HepG2 (cell line): ENCODE measurements at regions not wholly inside any gene's neighbourhood (a gene's known extent, or its start where the extent isn't known, plus 50 kb on each side); places are given as distances from the start of the nearest gene placed in this dataset.

Source experiments
- ATAC-seq: fragments of 200-7000 bp; cut with Tn5 transposase; 3 replicates; pipeline ENCODE4 v1.9.1; 2020; ENCODE audit warnings: mild to moderate bottlenecking, moderate library complexity
- BruUV-seq: library from RNA; stranded (reverse); fragments of 400-500 nt; replicated peaks from 2 replicates; lab custom pipeline; 2021; lab: Mats Ljungman, UMichigan
- CTCF ChIA-PET: fragments of 300-600 bp; formaldehyde crosslinking; extraction: SDS; loops from one replicate; lab custom pipeline; 2021; ENCODE audit warnings: low total read pairs, inconsistent platforms, low intra/inter-chr PET ratio; lab: Yijun Ruan, JAX
- POLR2A ChIA-PET: fragments of 350-600 bp; sonication (Branson Sonifier 250); formaldehyde crosslinking; loops from one replicate; lab custom pipeline; 2020; ENCODE audit warnings: antibody characterized with exemption, inconsistent platforms; lab: Yijun Ruan, JAX
- DNase-seq: peaks from one replicate; pipeline ENCODE4 v3.0.0-alpha.2; 2015; ENCODE audit warnings: low spot score
- FAIRE-seq: peaks from 3 replicates; lab custom pipeline; 2011; peaks lifted over from hg19 to GRCh38; lab: Jason Lieb, UNC
- H2AFZ ChIP-seq: one replicate; pipeline ENCODE4 v1.6.1; 2011; ENCODE audit warnings: low read length, inconsistent platforms
- H3K27ac ChIP-seq: fragments of 300-600 bp; 3 replicates; pipeline ENCODE4 v1.8.0; 2011; ENCODE audit warnings: mixed run types, mild to moderate bottlenecking, mixed read lengths, low read length, inconsistent platforms; ENCODE audit not compliant: insufficient read depth; ENCODE audit errors: extremely low read length
- H3K27me3 ChIP-seq, 2 experiments: fragments of 200-600 bp in 1 of 2; 2 replicates in 1 of 2; 3 replicates in 1 of 2; pipeline versions ENCODE4 v1.6.0 to v1.8.0; 2011; ENCODE audit warnings: low read length in 2 of 2, mild to moderate bottlenecking in 2 of 2, moderate library complexity in 2 of 2, inconsistent platforms in 1 of 2; ENCODE audit not compliant: insufficient read depth in 2 of 2, control insufficient read depth in 1 of 2
- H3K36me3 ChIP-seq, 2 experiments: fragments of 200-600 bp in 1 of 2; replicated peaks in 1 of 2; 2 replicates in 1 of 2; 3 replicates in 1 of 2; pipeline versions ENCODE4 v1.5.1 to v1.8.0; 2011; ENCODE audit warnings: low read length in 2 of 2, inconsistent platforms in 1 of 2; ENCODE audit not compliant: insufficient read depth in 2 of 2, control insufficient read depth in 1 of 2
- H3K4me1 ChIP-seq: 2 replicates; pipeline ENCODE4 v1.5.1; 2012; ENCODE audit warnings: low read length, inconsistent platforms; ENCODE audit not compliant: insufficient read depth
- H3K4me2 ChIP-seq: 2 replicates; pipeline ENCODE4 v1.6.0; 2011; ENCODE audit warnings: low read depth, low read length, inconsistent platforms
- H3K4me3 ChIP-seq, 3 experiments: fragments of 200-600 bp in 1 of 3; sonication (generic), shearing (Covaris generic) in 1 of 3; replicated peaks in 1 of 3; 2 replicates each; pipeline ENCODE4 v1.5.1; 2011 to 2016; ENCODE audit warnings: low read length in 3 of 3, inconsistent platforms in 2 of 3, low read depth in 2 of 3, mild to moderate bottlenecking in 2 of 3, control low read depth in 1 of 3, mixed read lengths in 1 of 3; ENCODE audit not compliant: insufficient read depth in 1 of 3
- H3K79me2 ChIP-seq: one replicate; pipeline ENCODE4 v1.6.1; 2011; ENCODE audit warnings: low read length, inconsistent platforms; ENCODE audit not compliant: insufficient read depth
- H3K9ac ChIP-seq: 2 replicates; pipeline ENCODE4 v1.6.0; 2011; ENCODE audit warnings: mild to moderate bottlenecking, low read depth, low read length, inconsistent platforms; ENCODE audit not compliant: insufficient read depth
- H3K9me3 ChIP-seq: 2 replicates; pipeline ENCODE4 v1.5.1; 2012; ENCODE audit warnings: mild to moderate bottlenecking, low read length
- H4K20me1 ChIP-seq: 2 replicates; pipeline ENCODE4 v1.6.0; 2011; ENCODE audit warnings: inconsistent platforms, mild to moderate bottlenecking, low read length, moderate library complexity; ENCODE audit not compliant: insufficient read depth
- DR1 ChIP-seq: sonication (generic); formaldehyde crosslinking; IDR thresholded peaks from 2 replicates; pipeline ENCODE4 v1.8.0; 2021; ENCODE audit warnings: mild to moderate bottlenecking, missing genetic modification reagents, inconsistent platforms
- HDAC2 ChIP-seq: sonication (generic); formaldehyde crosslinking; IDR thresholded peaks from 2 replicates; pipeline ENCODE4 v1.4.0; 2020; ENCODE audit warnings: missing genetic modification reagents
- HOXA5 ChIP-seq: sonication (generic); formaldehyde crosslinking; IDR thresholded peaks from 2 replicates; pipeline ENCODE4 v1.4.0; 2020; ENCODE audit warnings: missing genetic modification reagents
- SIN3B ChIP-seq: fragments of 150-350 bp; IDR thresholded peaks from 2 replicates; pipeline ENCODE4 v1.6.1; 2014; ENCODE audit warnings: low read length
- SP140L ChIP-seq: sonication (generic); formaldehyde crosslinking; IDR thresholded peaks from 2 replicates; pipeline ENCODE4 v1.4.0; 2020; ENCODE audit warnings: missing genetic modification reagents, borderline replicate concordance
- ZFX ChIP-seq: sonication (generic); formaldehyde crosslinking; IDR thresholded peaks from 2 replicates; pipeline ENCODE4 v1.4.0; 2020; ENCODE audit warnings: mild to moderate bottlenecking, low read depth, missing genetic modification reagents, moderate library complexity
- ZMYM4 ChIP-seq: sonication (generic); formaldehyde crosslinking; IDR thresholded peaks from 2 replicates; pipeline ENCODE4 v1.8.1; 2023; ENCODE audit warnings: mild to moderate bottlenecking, missing genetic modification reagents
- ZNF20 ChIP-seq: sonication (generic); formaldehyde crosslinking; IDR thresholded peaks from 2 replicates; pipeline ENCODE4 v1.4.0; 2020; ENCODE audit warnings: mild to moderate bottlenecking, moderate library complexity, missing genetic modification reagents
- ZNF224 ChIP-seq: sonication (generic); formaldehyde crosslinking; IDR thresholded peaks from 2 replicates; pipeline ENCODE4 v1.5.0; 2020; ENCODE audit warnings: mild to moderate bottlenecking, missing genetic modification reagents
- ZNF33A ChIP-seq: sonication (generic); formaldehyde crosslinking; IDR thresholded peaks from 2 replicates; pipeline ENCODE4 v1.5.1; 2020; ENCODE audit warnings: missing genetic modification reagents, mild to moderate bottlenecking, moderate library complexity, borderline replicate concordance
- ZNF550 ChIP-seq: sonication (generic); formaldehyde crosslinking; IDR thresholded peaks from 2 replicates; pipeline ENCODE4 v1.4.0; 2020; ENCODE audit warnings: mild to moderate bottlenecking, missing genetic modification reagents, borderline replicate concordance
- ZNF746 ChIP-seq: sonication (generic); formaldehyde crosslinking; IDR thresholded peaks from 2 replicates; pipeline ENCODE4 v1.8.0; 2022; ENCODE audit warnings: mild to moderate bottlenecking, missing genetic modification reagents
- ZNF878 ChIP-seq: sonication (generic); formaldehyde crosslinking; IDR thresholded peaks from 2 replicates; pipeline ENCODE4 v1.8.1; 2023; ENCODE audit warnings: mild to moderate bottlenecking, missing genetic modification reagents, moderate library complexity
- WGBS: methylation state at CpG from one replicate; pipeline ENCODE4 v1.1.6; 2017; ENCODE audit warnings: low lambda C conversion rate; 5-methylcytosine and 5-hydroxymethylcytosine counted together
- in situ Hi-C: cut with HindIII; loops from 2 replicates; pipeline ENCODE4 v1.10.0; 2017; ENCODE audit warnings: low pct_unique_long_range_greater_than_20kb; ENCODE audit not compliant: extremely low pct_ligation_motif_present
- intact Hi-C: fragments of 100-400 bp; cut with micrococcal nuclease; formaldehyde crosslinking; loops from one replicate; pipeline ENCODE4 v1.10.0; 2022; ENCODE audit not compliant: unreplicated experiment
- TF ChIP-seq, protein P1 (sequence below): sonication (generic); formaldehyde crosslinking; IDR thresholded peaks from 2 replicates; pipeline ENCODE4 v1.5.1; 2020; ENCODE audit warnings: mild to moderate bottlenecking, missing genetic modification reagents, moderate library complexity
- TF ChIP-seq, protein P2 (sequence below): sonication (generic); formaldehyde crosslinking; IDR thresholded peaks from 2 replicates; pipeline ENCODE4 v1.9.0; 2021; ENCODE audit warnings: mild to moderate bottlenecking, missing genetic modification reagents

DNA sequence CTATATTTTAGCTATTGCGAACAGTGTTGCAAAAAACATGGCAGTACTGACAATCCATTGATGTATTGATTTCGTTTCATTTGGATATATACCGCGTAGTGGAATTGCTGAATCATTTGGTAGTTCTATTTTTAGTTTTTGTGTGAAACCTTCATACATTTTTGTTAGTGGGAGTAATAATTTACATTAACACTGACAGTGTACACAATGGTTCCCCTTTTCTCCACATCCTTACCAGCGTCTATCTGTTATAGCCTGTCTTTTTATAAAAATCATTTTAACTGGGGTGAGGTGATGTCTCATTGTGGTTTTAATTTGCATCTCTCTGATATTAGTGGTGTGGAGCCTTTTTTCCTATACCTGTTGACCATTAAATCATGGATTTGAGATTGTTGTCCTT, 392.4 kb upstream of the ALCAM start:
- Histone ChIP-seq H3K9ac (no peak overlapping the region), H3K4me1 (no peaks in the 10 kb centered on the region)
- DNase-seq: no peak
- TF ChIP-seq HOXA5 (no peak), DR1 (CRISPR knock-in tag) (no peak), ZNF20 (CRISPR knock-in tag) (no peak), ZNF878 (CRISPR knock-in tag) (no peak), ZMYM4 (CRISPR knock-in tag) (no peak), ZNF550 (CRISPR knock-in tag) (no peak), ZNF33A (CRISPR knock-in tag) (no peak), ZNF224 (CRISPR knock-in tag) (no peak), ZFX (CRISPR knock-in tag) (no peak), HDAC2 (CRISPR knock-in tag) (no peak), SIN3B (no peak), ZNF746 (no peak), SP140L (CRISPR knock-in tag) (no peak)
- TF ChIP-seq, protein P1, sequence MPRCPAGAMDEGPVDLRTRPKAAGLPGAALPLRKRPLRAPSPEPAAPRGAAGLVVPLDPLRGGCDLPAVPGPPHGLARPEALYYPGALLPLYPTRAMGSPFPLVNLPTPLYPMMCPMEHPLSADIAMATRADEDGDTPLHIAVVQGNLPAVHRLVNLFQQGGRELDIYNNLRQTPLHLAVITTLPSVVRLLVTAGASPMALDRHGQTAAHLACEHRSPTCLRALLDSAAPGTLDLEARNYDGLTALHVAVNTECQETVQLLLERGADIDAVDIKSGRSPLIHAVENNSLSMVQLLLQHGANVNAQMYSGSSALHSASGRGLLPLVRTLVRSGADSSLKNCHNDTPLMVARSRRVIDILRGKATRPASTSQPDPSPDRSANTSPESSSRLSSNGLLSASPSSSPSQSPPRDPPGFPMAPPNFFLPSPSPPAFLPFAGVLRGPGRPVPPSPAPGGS (CRISPR knock-in tag): no peak
- TF ChIP-seq, protein P2, sequence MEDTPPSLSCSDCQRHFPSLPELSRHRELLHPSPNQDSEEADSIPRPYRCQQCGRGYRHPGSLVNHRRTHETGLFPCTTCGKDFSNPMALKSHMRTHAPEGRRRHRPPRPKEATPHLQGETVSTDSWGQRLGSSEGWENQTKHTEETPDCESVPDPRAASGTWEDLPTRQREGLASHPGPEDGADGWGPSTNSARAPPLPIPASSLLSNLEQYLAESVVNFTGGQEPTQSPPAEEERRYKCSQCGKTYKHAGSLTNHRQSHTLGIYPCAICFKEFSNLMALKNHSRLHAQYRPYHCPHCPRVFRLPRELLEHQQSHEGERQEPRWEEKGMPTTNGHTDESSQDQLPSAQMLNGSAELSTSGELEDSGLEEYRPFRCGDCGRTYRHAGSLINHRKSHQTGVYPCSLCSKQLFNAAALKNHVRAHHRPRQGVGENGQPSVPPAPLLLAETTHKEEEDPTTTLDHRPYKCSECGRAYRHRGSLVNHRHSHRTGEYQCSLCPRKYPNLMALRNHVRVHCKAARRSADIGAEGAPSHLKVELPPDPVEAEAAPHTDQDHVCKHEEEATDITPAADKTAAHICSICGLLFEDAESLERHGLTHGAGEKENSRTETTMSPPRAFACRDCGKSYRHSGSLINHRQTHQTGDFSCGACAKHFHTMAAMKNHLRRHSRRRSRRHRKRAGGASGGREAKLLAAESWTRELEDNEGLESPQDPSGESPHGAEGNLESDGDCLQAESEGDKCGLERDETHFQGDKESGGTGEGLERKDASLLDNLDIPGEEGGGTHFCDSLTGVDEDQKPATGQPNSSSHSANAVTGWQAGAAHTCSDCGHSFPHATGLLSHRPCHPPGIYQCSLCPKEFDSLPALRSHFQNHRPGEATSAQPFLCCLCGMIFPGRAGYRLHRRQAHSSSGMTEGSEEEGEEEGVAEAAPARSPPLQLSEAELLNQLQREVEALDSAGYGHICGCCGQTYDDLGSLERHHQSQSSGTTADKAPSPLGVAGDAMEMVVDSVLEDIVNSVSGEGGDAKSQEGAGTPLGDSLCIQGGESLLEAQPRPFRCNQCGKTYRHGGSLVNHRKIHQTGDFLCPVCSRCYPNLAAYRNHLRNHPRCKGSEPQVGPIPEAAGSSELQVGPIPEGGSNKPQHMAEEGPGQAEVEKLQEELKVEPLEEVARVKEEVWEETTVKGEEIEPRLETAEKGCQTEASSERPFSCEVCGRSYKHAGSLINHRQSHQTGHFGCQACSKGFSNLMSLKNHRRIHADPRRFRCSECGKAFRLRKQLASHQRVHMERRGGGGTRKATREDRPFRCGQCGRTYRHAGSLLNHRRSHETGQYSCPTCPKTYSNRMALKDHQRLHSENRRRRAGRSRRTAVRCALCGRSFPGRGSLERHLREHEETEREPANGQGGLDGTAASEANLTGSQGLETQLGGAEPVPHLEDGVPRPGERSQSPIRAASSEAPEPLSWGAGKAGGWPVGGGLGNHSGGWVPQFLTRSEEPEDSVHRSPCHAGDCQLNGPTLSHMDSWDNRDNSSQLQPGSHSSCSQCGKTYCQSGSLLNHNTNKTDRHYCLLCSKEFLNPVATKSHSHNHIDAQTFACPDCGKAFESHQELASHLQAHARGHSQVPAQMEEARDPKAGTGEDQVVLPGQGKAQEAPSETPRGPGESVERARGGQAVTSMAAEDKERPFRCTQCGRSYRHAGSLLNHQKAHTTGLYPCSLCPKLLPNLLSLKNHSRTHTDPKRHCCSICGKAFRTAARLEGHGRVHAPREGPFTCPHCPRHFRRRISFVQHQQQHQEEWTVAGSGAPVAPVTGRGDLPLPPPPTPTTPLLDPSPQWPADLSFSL: no peak
- TF ChIP-seq, all 625 proteins: peak for 0
- Histone ChIP-seq H3K4me3 (no peak overlapping the region), H3K27me3 (no peaks in the 10 kb centered on the region), H3K79me2 (no peaks in the 10 kb centered on the region), H3K4me2 (no peak overlapping the region), H3K36me3 (no peaks in the 10 kb centered on the region), H3K27ac (no peak overlapping the region), H4K20me1 (no peaks in the 10 kb centered on the region), H2AFZ (no peak overlapping the region), H3K9me3 (no peaks in the 10 kb centered on the region)
- BruUV-seq: no TSS peak
- intact Hi-C loops (no loop called here), in situ Hi-C loops (no loop called here)
- ChIA-PET POLR2A (no interaction called here), CTCF (no interaction called here)
- ATAC-seq (no peak), FAIRE-seq (no peak)
- 25% methylated on average over 5 of the region's 5 CpGs for WGBS
